ENCODE measurements at regions not wholly inside any gene's neighbourhood (a gene's known extent, or its start where the extent isn't known, plus 50 kb on each side); places are given as distances from the start of the nearest gene placed in this dataset.

DNA sequence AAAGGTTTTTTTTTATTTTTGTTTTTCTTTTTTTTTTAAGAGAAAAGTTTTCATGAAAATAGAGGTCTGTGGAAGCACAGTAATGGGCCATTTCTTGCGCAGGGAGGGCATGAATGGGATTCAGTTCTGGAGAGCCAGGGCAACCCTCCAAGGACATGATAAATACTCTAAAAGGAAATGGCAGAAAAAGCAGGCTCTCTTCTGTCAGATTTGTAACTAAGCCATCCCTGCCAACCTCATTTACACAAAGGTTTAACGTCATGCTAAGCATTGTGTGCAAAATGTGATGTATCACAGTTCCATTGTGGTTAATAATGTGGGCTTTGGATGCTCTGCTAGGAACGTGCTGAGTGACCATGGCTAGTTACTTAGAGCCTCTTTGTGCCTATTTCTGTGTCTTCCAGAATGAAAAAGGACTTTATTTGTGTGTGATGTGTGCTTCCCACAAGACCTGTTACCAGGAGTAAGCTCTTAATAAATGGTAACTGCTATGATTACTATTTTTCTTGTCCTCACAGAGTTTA is 1095.9 kb upstream of the SORCS1 start:
- no peaks in the 10 kb centered on the region for H3K36me3 ChIP-seq (ENCODE audit: control insufficient read depth in 5 of 5, insufficient read depth in 5 of 5, low read length in 5 of 5)
- no peak overlapping the region for H3K4me3 ChIP-seq (ENCODE audit: low read depth in 1 of 5, low read length in 5 of 5)

DNA sequence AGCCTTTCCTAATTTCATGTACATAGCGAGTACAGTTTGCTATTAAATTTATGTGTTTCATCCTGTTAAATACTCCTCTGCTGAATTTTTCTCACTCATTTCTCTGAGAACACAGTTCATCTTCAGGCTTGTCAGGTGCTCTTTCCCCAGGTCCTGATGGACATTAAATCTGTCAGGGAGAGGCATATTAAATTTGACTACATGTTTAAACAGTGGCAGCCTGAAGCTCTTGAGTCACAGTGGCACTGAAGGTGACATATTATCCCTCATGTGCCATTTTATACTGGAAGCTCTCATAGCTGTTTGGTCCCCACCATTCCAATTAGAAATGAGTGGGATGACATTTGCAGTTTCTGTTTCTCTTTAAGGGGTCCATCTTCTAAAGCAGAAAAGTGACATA is 1089.6 kb upstream of the SORCS1 start:
- Histone ChIP-seq H3K4me3 (ENCODE audit: low read depth in 1 of 5, low read length in 5 of 5) (no peak overlapping the region), H3K9me3 (ENCODE audit: control insufficient read depth in 5 of 5, low read length in 5 of 5) (peaks cover 0 to 9% (median 4%) of the 10 kb centered on the region in 5 donors), H3K4me1 (ENCODE audit: control insufficient read depth in 5 of 5, insufficient read depth in 5 of 5, low read length in 5 of 5) (no peaks in the 10 kb centered on the region), H3K27me3 (ENCODE audit: control insufficient read depth in 5 of 5, insufficient read depth in 4 of 5, low read length in 5 of 5) (no peaks in the 10 kb centered on the region), H3K9ac (ENCODE audit: low read length in 5 of 5) (no peak overlapping the region), H3K36me3 (ENCODE audit: control insufficient read depth in 5 of 5, insufficient read depth in 5 of 5, low read length in 5 of 5) (no peaks in the 10 kb centered on the region), H3K27ac (ENCODE audit: low read depth, low read length) (no peak overlapping the region)

More for the DNA sequence above, 1095.9 kb upstream of the SORCS1 start:
- H3K9ac ChIP-seq (ENCODE audit: low read length in 5 of 5) = no peak overlapping the region
- H3K4me1 ChIP-seq (ENCODE audit: control insufficient read depth in 5 of 5, insufficient read depth in 5 of 5, low read length in 5 of 5) = no peaks in the 10 kb centered on the region
- peaks cover 0 to 6% (median 2%) of the 10 kb centered on the region in 5 donors for H3K9me3 ChIP-seq (ENCODE audit: control insufficient read depth in 5 of 5, low read length in 5 of 5)
- H3K27me3 ChIP-seq (ENCODE audit: control insufficient read depth in 5 of 5, insufficient read depth in 4 of 5, low read length in 5 of 5) = no peaks in the 10 kb centered on the region
- no peak overlapping the region for H3K27ac ChIP-seq (ENCODE audit: low read depth, low read length)

DNA sequence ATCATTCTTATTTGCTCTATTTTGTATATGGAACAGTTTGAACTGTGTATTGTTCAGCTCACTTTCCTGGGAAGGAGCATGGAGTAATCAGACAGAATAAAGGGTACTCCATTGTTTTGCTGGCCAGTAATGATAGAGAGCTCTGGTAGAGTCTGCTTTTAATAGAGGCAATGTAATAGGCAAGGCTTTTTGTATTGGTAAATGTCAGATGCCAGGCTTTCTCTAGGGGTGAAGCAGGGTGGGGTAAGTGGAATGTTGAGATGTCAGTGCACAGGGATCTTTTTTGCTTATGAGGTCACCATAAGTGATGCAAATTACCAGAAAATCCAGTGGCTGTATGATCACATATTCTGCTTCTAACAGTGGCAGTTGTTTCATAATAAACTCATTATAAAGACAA is 1088.3 kb upstream of the SORCS1 start:
- Histone ChIP-seq H3K27ac (ENCODE audit: low read depth, low read length) (no peak overlapping the region), H3K27me3 (ENCODE audit: control insufficient read depth in 5 of 5, insufficient read depth in 4 of 5, low read length in 5 of 5) (no peaks in the 10 kb centered on the region), H3K4me1 (ENCODE audit: control insufficient read depth in 5 of 5, insufficient read depth in 5 of 5, low read length in 5 of 5) (no peaks in the 10 kb centered on the region), H3K36me3 (ENCODE audit: control insufficient read depth in 5 of 5, insufficient read depth in 5 of 5, low read length in 5 of 5) (no peaks in the 10 kb centered on the region), H3K9ac (ENCODE audit: low read length in 5 of 5) (no peak overlapping the region), H3K9me3 (ENCODE audit: control insufficient read depth in 5 of 5, low read length in 5 of 5) (peaks cover under 1 to 6% (median 4%) of the 10 kb centered on the region in 5 donors), H3K4me3 (ENCODE audit: low read depth in 1 of 5, low read length in 5 of 5) (no peak overlapping the region)

DNA sequence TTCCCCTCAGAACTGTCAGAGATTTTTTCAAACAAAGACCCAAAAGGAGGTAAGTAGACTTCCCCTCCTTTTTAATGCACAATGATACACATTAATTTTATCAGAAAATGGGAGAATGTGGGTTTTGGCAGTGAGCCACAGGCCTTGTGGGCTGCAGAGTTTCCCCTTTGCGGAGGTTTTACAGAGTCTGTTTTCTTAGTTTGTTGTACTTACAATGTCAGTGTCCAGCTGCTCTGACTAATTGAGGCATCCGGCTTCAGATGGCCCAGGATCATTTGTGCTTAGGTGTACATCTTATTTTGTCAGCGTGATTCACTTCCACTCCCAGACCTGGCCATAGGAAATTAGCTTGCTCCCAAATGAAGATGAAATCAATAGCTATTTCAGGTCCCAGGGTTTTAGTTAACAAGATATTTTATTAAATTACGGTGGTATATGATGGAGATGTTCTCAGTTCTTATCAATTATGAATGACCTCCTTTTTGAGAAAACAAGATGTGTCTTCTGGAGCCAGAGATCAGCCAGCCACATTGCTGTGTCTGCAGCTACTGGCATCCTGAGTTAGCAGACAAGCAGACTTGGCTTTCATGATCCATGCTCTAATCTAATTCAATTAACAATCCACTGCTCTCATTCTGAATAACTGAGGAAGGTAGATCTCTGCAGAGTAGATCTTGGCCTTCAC is 1086.6 kb upstream of the SORCS1 start:
- no peaks in the 10 kb centered on the region for H3K36me3 ChIP-seq (ENCODE audit: control insufficient read depth in 5 of 5, insufficient read depth in 5 of 5, low read length in 5 of 5)
- no peak overlapping the region for H3K9ac ChIP-seq (ENCODE audit: low read length in 5 of 5)
- H3K27ac ChIP-seq (ENCODE audit: low read depth, low read length) = no peak overlapping the region
- H3K4me1 ChIP-seq (ENCODE audit: control insufficient read depth in 5 of 5, insufficient read depth in 5 of 5, low read length in 5 of 5) = no peaks in the 10 kb centered on the region
- H3K9me3 ChIP-seq (ENCODE audit: control insufficient read depth in 5 of 5, low read length in 5 of 5) = peaks cover 0 to 9% (median 6%) of the 10 kb centered on the region in 5 donors
- H3K27me3 ChIP-seq (ENCODE audit: control insufficient read depth in 5 of 5, insufficient read depth in 4 of 5, low read length in 5 of 5) = no peaks in the 10 kb centered on the region
- H3K4me3 ChIP-seq (ENCODE audit: low read depth in 1 of 5, low read length in 5 of 5) = no peak overlapping the region

DNA sequence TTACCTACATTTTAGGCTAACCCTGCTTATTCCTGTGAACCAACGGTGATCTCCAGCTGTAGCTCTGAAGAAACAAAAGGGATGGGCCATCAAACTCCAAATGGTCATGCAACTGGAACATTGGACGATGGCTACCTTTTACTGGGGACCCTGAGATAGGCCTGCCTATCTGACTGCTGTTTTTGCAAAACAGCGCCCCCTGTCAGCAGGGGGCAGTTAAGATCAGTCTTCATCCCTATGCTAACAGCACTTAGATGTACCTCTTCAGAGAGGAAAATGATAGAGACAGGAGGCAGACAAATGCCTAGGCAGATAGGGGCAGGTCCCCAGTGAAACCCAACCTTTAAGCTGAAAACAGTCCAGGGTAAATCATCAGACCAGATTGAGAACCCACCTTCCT is 1085.4 kb upstream of the SORCS1 start:
- Histone ChIP-seq H3K4me3 (ENCODE audit: low read depth in 1 of 5, low read length in 5 of 5) (no peak overlapping the region), H3K9ac (ENCODE audit: low read length in 5 of 5) (no peak overlapping the region), H3K36me3 (ENCODE audit: control insufficient read depth in 5 of 5, insufficient read depth in 5 of 5, low read length in 5 of 5) (no peaks in the 10 kb centered on the region), H3K9me3 (ENCODE audit: control insufficient read depth in 5 of 5, low read length in 5 of 5) (peaks cover 4 to 18% (median 12%) of the 10 kb centered on the region in 5 donors), H3K27ac (ENCODE audit: low read depth, low read length) (no peak overlapping the region), H3K4me1 (ENCODE audit: control insufficient read depth in 5 of 5, insufficient read depth in 5 of 5, low read length in 5 of 5) (no peaks in the 10 kb centered on the region), H3K27me3 (ENCODE audit: control insufficient read depth in 5 of 5, insufficient read depth in 4 of 5, low read length in 5 of 5) (no peaks in the 10 kb centered on the region)

DNA sequence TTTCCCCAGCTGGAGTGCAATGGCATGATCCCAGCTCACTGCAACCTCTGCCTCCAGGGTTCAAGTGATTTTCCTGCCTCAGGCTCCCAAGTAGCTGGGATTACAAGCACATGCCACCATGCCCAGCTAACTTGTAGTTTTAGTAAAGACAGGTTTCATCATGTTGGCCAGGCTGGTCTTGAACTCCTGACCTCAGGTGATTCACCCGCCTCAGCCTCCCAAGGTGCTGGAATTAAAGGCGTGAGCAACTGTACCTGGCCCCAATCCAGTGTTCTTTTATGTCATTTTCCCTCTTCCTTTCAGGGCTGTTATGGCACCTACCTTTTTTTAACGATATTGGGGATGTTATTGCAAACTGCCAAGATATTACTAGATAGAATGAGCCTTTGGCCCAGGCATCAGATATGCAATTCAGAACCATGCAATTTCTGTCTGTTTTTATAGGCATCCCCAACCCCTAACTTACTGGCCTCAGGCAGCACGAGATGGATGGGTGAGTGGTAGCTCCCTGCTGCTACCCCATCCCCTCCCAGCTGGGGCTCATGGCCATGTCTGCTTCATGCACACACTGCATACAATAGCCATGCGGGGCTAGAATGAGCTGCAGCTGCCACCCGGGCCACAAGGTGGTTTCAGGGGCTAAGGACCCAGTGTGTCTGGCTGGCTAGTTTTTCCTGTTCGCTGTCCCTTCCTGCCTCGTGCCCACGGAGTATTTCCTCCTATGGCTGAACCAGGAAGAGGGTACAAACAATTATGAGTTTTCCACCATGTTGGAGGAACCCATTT is 1080.1 kb upstream of the SORCS1 start:
- H3K9ac ChIP-seq (ENCODE audit: low read length in 5 of 5) = no peak overlapping the region
- H3K27me3 ChIP-seq (ENCODE audit: control insufficient read depth in 5 of 5, insufficient read depth in 4 of 5, low read length in 5 of 5) = no peaks in the 10 kb centered on the region
- no peak overlapping the region for H3K4me3 ChIP-seq (ENCODE audit: low read depth in 1 of 5, low read length in 5 of 5)
- peaks cover 8 to 31% (median 20%) of the 10 kb centered on the region in 5 donors for H3K9me3 ChIP-seq (ENCODE audit: control insufficient read depth in 5 of 5, low read length in 5 of 5)
- H3K4me1 ChIP-seq (ENCODE audit: control insufficient read depth in 5 of 5, insufficient read depth in 5 of 5, low read length in 5 of 5) = no peaks in the 10 kb centered on the region
- no peaks in the 10 kb centered on the region for H3K36me3 ChIP-seq (ENCODE audit: control insufficient read depth in 5 of 5, insufficient read depth in 5 of 5, low read length in 5 of 5)
- no peak overlapping the region for H3K27ac ChIP-seq (ENCODE audit: low read depth, low read length)

DNA sequence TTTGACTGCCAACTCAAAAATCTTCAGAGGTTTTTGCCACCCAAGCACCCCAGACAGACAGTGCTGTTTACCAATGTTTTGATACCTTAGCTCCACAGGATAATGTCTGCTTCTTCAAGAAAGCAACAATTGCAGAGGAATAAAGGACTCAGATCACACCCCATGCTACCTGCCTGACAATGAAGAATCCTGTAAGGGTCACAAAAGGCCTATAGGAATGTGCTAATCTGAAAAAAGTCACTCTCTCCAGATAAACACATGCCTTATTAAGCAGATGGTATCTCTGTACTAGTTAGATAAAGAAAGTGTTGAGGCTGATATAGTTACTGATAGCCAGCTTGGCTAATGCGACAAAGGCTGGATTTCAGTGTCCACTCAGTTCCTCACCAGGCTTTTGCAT is 1076.7 kb upstream of the SORCS1 start:
- H3K27ac ChIP-seq (ENCODE audit: low read depth, low read length) = no peak overlapping the region
- peaks cover 3 to 25% (median 15%) of the 10 kb centered on the region in 5 donors for H3K9me3 ChIP-seq (ENCODE audit: control insufficient read depth in 5 of 5, low read length in 5 of 5)
- no peaks in the 10 kb centered on the region for H3K27me3 ChIP-seq (ENCODE audit: control insufficient read depth in 5 of 5, insufficient read depth in 4 of 5, low read length in 5 of 5)
- H3K4me1 ChIP-seq (ENCODE audit: control insufficient read depth in 5 of 5, insufficient read depth in 5 of 5, low read length in 5 of 5) = no peaks in the 10 kb centered on the region
- H3K9ac ChIP-seq (ENCODE audit: low read length in 5 of 5) = no peak overlapping the region
- no peak overlapping the region for H3K4me3 ChIP-seq (ENCODE audit: low read depth in 1 of 5, low read length in 5 of 5)
- no peaks in the 10 kb centered on the region for H3K36me3 ChIP-seq (ENCODE audit: control insufficient read depth in 5 of 5, insufficient read depth in 5 of 5, low read length in 5 of 5)

DNA sequence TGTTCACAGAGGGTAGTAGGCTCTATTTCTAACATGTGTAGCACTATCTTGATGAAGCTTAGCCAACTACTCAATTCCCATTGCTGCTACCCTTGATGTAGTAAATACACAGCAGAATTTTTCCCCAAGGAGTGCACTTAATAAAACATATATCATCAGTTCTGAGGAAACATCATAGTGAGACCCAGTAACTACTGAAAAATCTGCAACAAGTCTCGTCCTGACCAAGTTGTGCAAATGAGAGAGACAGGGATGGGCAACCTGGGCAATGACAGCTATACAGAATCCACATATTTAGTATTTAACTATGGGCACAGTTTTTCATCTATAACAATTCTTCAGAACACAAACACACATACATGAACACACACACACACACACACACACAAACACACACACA is 1073.8 kb upstream of the SORCS1 start:
- Histone ChIP-seq H3K27me3 (ENCODE audit: control insufficient read depth in 5 of 5, insufficient read depth in 4 of 5, low read length in 5 of 5) (no peaks in the 10 kb centered on the region), H3K4me1 (ENCODE audit: control insufficient read depth in 5 of 5, insufficient read depth in 5 of 5, low read length in 5 of 5) (no peaks in the 10 kb centered on the region), H3K9ac (ENCODE audit: low read length in 5 of 5) (no peak overlapping the region), H3K27ac (ENCODE audit: low read depth, low read length) (no peak overlapping the region), H3K36me3 (ENCODE audit: control insufficient read depth in 5 of 5, insufficient read depth in 5 of 5, low read length in 5 of 5) (no peaks in the 10 kb centered on the region), H3K4me3 (ENCODE audit: low read depth in 1 of 5, low read length in 5 of 5) (no peak overlapping the region), H3K9me3 (ENCODE audit: control insufficient read depth in 5 of 5, low read length in 5 of 5) (peaks cover 0 to 2% (median 1%) of the 10 kb centered on the region in 5 donors)

DNA sequence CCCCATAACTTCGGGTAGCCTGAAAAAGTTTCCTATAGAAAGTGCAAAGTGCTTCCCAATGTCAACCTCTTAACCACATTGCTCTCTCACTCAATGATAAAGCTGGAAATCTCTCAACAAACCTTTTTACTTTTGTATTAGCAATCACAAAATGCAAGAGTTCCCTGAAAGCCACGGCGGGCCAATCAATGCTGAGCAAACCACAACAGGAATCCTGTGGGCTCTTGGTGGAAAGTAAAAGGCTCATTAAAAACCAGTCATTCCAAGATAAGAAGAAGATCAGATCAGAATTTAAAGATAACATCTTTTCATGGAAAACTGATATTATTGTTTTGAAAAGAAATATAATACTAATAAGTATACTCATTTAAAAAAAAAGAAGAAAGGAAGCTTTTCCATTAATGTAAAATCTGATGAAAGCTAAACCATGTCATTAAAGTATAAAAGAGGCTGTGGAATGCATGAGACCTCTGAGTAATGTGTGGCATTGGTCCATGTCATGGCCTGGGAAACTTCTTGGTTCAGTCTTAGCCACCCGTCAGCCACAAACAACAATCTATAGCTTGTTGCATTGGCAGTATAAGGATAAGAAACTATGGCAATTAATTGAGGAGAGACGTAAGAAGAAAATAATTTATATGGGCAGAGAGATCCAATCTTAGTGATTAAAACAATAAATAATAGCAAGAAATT is 1066.1 kb upstream of the SORCS1 start:
- Histone ChIP-seq H3K9me3 (ENCODE audit: control insufficient read depth in 5 of 5, low read length in 5 of 5) (no peaks in the 10 kb centered on the region), H3K27ac (ENCODE audit: low read depth, low read length) (no peak overlapping the region), H3K9ac (ENCODE audit: low read length in 5 of 5) (no peak overlapping the region), H3K27me3 (ENCODE audit: control insufficient read depth in 5 of 5, insufficient read depth in 4 of 5, low read length in 5 of 5) (no peaks in the 10 kb centered on the region), H3K4me1 (ENCODE audit: control insufficient read depth in 5 of 5, insufficient read depth in 5 of 5, low read length in 5 of 5) (no peaks in the 10 kb centered on the region), H3K36me3 (ENCODE audit: control insufficient read depth in 5 of 5, insufficient read depth in 5 of 5, low read length in 5 of 5) (no peaks in the 10 kb centered on the region), H3K4me3 (ENCODE audit: low read depth in 1 of 5, low read length in 5 of 5) (no peak overlapping the region)

DNA sequence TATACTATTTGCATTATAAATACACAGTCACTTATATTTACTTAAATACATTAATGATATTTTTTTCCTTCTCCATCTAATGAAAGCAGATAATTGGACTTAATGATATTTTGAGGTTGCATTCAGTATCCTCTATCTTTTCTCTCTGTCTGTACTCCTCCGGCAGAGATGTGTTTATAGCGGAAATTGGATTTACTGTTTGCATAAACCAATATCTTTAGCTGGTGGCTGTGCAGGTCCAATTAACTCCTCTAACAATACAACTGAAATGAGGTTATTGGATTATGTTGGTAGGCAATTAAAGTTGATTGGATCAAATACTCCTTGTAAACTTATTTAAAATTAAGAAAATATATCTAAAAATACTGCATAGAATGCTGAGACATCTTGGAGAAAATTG is 1044.2 kb upstream of the SORCS1 start:
- H3K4me1 ChIP-seq (ENCODE audit: control insufficient read depth in 5 of 5, insufficient read depth in 5 of 5, low read length in 5 of 5) = no peaks in the 10 kb centered on the region
- H3K27me3 ChIP-seq (ENCODE audit: control insufficient read depth in 5 of 5, insufficient read depth in 4 of 5, low read length in 5 of 5) = no peaks in the 10 kb centered on the region
- H3K9ac ChIP-seq (ENCODE audit: low read length in 5 of 5) = no peak overlapping the region
- H3K27ac ChIP-seq (ENCODE audit: low read depth, low read length) = no peak overlapping the region
- H3K9me3 ChIP-seq (ENCODE audit: control insufficient read depth in 5 of 5, low read length in 5 of 5) = peaks cover 0 to 5% (median 0%) of the 10 kb centered on the region in 5 donors
- no peaks in the 10 kb centered on the region for H3K36me3 ChIP-seq (ENCODE audit: control insufficient read depth in 5 of 5, insufficient read depth in 5 of 5, low read length in 5 of 5)
- H3K4me3 ChIP-seq (ENCODE audit: low read depth in 1 of 5, low read length in 5 of 5) = no peak overlapping the region
